ENCODE measurements at regions not wholly inside any gene's neighbourhood (a gene's known extent, or its start where the extent isn't known, plus 50 kb on each side); places are given as distances from the start of the nearest gene placed in this dataset.

DNA sequence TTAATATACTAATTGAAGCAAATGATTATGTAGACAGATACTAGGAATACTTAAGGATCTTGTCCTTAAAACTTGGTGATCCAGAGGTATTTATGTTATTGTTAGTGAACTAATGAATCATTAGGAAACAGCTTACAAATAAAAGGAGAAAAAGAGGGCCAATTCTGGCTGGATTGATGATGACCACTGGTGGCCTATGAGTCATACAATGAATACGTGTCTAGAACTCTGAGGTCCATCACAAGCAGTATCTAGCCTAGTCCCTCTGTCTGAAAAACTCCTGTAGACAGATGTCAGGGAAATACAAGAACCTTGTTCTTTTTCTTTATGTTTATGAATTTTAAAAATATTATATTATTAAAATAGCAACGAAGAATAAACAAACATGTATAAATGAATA lies 51.7 kb upstream of the RTL1 start:
- TF ChIP-seq, protein P1, sequence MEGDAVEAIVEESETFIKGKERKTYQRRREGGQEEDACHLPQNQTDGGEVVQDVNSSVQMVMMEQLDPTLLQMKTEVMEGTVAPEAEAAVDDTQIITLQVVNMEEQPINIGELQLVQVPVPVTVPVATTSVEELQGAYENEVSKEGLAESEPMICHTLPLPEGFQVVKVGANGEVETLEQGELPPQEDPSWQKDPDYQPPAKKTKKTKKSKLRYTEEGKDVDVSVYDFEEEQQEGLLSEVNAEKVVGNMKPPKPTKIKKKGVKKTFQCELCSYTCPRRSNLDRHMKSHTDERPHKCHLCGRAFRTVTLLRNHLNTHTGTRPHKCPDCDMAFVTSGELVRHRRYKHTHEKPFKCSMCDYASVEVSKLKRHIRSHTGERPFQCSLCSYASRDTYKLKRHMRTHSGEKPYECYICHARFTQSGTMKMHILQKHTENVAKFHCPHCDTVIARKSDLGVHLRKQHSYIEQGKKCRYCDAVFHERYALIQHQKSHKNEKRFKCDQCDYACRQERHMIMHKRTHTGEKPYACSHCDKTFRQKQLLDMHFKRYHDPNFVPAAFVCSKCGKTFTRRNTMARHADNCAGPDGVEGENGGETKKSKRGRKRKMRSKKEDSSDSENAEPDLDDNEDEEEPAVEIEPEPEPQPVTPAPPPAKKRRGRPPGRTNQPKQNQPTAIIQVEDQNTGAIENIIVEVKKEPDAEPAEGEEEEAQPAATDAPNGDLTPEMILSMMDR (IDR thresholded peaks at IDR 0.05) = no peak
- no peaks in the 10 kb centered on the region for H3K4me1 ChIP-seq
- H3K27me3 ChIP-seq = no peaks in the 10 kb centered on the region
- H3K36me3 ChIP-seq = no peaks in the 10 kb centered on the region
- DNase-seq (ENCODE audit: low spot score) = no peak
- no peaks in the 10 kb centered on the region for H3K9me3 ChIP-seq
- no peak overlapping the region for H3K27ac ChIP-seq
- no peak overlapping the region for H3K4me3 ChIP-seq

DNA sequence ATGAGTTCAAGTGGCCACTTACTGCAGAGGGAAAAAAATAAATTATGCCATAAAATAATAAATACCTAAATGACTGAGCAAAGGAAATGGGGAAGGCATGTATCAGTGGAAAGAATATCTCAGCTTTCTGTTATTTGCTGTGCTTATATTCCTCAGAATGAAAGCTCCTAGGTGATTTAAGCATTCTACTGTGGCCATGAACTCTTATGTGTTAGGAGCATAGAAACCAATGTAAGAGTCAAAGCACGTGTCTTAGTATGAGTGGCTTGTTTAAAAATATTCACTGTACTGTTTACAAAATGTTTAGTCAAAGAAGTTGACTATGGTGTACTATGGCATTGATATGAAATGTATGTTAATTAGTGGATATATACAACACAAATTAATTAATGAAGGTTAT lies 59.0 kb upstream of the RTL1 start:
- Histone ChIP-seq H3K4me3 (no peak overlapping the region), H3K27ac (no peak overlapping the region), H3K9me3 (no peaks in the 10 kb centered on the region), H3K4me1 (no peaks in the 10 kb centered on the region), H3K36me3 (no peaks in the 10 kb centered on the region), H3K27me3 (no peaks in the 10 kb centered on the region)
- no peak for DNase-seq (ENCODE audit: low spot score)
- TF ChIP-seq, protein P1 (IDR thresholded peaks at IDR 0.05) = no peak

DNA sequence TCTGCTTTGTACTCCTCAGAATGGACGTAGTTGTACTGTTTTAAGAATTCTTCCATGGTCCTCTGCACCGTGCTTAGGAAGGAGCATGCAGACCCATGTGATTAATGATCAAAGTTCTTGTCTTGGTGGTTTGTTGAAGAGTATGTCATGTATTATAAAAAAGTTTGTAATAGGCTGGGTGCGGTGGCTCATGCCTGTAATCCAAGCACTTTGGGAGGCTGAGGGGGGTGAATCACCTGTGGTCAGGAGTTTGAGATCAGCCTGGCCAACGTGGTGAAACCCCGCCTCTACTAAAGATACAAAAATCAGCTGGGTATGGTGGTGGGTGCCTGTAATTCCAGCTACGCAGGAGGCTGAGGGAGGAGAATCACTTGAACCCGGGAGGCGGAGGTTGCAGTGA lies 61.8 kb upstream of the RTL1 start:
- no peaks in the 10 kb centered on the region for H3K9me3 ChIP-seq
- H3K27ac ChIP-seq = no peak overlapping the region
- no peaks in the 10 kb centered on the region for H3K27me3 ChIP-seq
- TF ChIP-seq, protein P1 (IDR thresholded peaks at IDR 0.05) = no peak
- no peaks in the 10 kb centered on the region for H3K36me3 ChIP-seq
- no peaks in the 10 kb centered on the region for H3K4me1 ChIP-seq
- DNase-seq (ENCODE audit: low spot score) = no peak
- no peak overlapping the region for H3K4me3 ChIP-seq

DNA sequence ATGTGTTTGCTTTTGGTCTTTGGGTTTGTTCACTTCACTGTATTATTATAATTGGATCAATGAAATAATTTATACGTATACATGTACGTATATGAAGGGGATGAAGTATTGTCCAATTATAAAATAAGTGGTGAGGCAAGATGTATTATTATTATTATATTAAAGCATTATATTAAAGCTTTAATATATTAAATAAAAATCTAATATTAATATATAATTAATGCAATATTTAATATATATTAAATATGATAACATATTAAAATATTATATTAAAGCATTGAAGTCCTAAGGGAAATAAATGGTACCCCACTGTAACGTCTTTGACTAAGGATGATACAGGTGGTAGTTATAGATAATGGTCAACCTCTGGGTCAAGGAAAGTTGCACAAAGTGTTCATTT lies 63.7 kb upstream of the RTL1 start:
- no peak for DNase-seq (ENCODE audit: low spot score)
- H3K9me3 ChIP-seq = no peaks in the 10 kb centered on the region
- no peak overlapping the region for H3K4me3 ChIP-seq
- no peak overlapping the region for H3K27ac ChIP-seq
- no peaks in the 10 kb centered on the region for H3K27me3 ChIP-seq
- H3K36me3 ChIP-seq = no peaks in the 10 kb centered on the region
- TF ChIP-seq, protein P1 (IDR thresholded peaks at IDR 0.05) = no peak
- H3K4me1 ChIP-seq = no peaks in the 10 kb centered on the region

DNA sequence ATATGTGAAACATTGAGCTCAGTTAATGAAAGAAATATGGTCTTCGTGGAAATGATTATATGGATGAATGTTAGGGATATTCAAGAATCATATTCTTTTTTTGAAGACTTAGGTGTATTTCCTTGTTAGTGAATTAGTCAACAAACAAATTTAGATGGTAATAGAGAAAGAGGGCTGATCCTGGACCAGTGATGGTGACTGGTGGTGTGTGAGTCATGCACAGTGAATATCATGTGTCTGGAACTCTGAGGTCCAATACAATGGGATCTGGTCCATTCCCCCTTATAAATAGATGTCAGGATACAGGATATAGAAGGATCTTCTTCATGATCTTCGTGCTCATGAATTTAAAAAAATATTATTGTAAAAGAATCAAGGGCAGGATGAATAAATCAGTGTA lies 64.4 kb upstream of the RTL1 start:
- TF ChIP-seq, protein P1 (IDR thresholded peaks at IDR 0.05) = no peak
- no peaks in the 10 kb centered on the region for H3K4me1 ChIP-seq
- no peaks in the 10 kb centered on the region for H3K36me3 ChIP-seq
- no peak overlapping the region for H3K27ac ChIP-seq
- H3K4me3 ChIP-seq = no peak overlapping the region
- DNase-seq (ENCODE audit: low spot score) = no peak
- no peaks in the 10 kb centered on the region for H3K9me3 ChIP-seq
- H3K27me3 ChIP-seq = no peaks in the 10 kb centered on the region

DNA sequence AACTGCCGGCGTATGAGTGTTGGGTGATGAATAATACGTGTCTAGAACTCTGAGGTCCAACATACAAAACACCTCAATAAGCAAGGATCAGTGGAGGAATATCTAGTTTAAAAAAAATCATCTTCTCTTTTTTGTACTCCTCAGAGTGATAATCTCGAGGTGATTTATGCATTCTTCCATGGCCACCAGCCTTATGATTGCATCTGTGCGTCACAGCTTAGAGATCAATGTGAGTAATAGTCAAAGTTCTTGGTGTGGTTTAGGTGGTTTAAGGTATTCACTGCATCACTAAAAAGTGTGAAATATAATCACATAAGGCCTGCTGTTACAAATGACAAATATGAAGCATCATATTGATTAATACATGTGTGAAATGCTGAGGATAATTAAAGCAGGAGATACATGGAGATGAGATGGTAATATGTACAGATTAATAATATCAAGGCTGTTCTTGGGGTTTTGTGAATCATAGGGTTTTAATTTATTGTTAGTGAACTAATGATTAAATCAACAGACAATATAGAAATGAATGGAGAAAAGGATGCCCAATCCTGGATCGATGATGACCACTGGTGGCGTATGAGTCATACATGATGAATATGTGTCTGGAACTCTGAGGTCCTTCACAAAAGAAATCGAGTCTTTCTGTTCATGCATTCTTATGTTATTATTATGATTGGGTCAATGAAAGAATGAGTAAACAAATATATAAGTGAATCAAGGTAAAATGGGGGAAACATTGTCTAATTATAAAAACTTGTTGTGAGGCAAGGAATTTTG lies 68.8 kb upstream of the RTL1 start:
- DNase-seq (ENCODE audit: low spot score) = no peak
- TF ChIP-seq, protein P1 (IDR thresholded peaks at IDR 0.05) = no peak

More for the DNA sequence above, 68.8 kb upstream of the RTL1 start:
- Histone ChIP-seq H3K27ac (no peak overlapping the region), H3K4me3 (no peak overlapping the region), H3K36me3 (no peaks in the 10 kb centered on the region), H3K4me1 (no peaks in the 10 kb centered on the region), H3K27me3 (no peaks in the 10 kb centered on the region), H3K9me3 (no peaks in the 10 kb centered on the region)

Data from right atrium auricular region (tissue), 2 donors.